Endodermal cell (in vitro differentiated cells): ENCODE measurements at regions not wholly inside any gene's neighbourhood (a gene's known extent, or its start where the extent isn't known, plus 50 kb on each side); places are given as distances from the start of the nearest gene placed in this dataset.

ENCODE experiments used
- DNase-seq: peaks from one replicate; pipeline ENCODE4 v3.0.0-alpha.2; 2017
- H3K27ac ChIP-seq: 2 replicates; pipeline ENCODE4 v1.5.1; 2013; ENCODE audit warnings: mild to moderate bottlenecking, low read depth, low read length, moderate library complexity
- H3K27me3 ChIP-seq: 2 replicates; pipeline ENCODE4 v1.6.1; 2013; ENCODE audit warnings: mild to moderate bottlenecking, low read length, moderate library complexity; ENCODE audit not compliant: insufficient read depth, control insufficient read depth, poor library complexity, severe bottlenecking
- H3K36me3 ChIP-seq: 2 replicates; pipeline ENCODE4 v1.7.0; 2013; ENCODE audit warnings: mild to moderate bottlenecking, low read length, moderate library complexity; ENCODE audit not compliant: control insufficient read depth, insufficient read depth
- H3K4me1 ChIP-seq: one replicate; pipeline ENCODE4 v1.7.0; 2013; ENCODE audit warnings: low read length; ENCODE audit not compliant: control insufficient read depth, insufficient read depth
- H3K4me3 ChIP-seq: 2 replicates; pipeline ENCODE4 v1.5.1; 2013; ENCODE audit warnings: mild to moderate bottlenecking, low read length, moderate library complexity
- H3K9ac ChIP-seq: 2 replicates; pipeline ENCODE4 v1.6.1; 2013; ENCODE audit warnings: mild to moderate bottlenecking, low read length, moderate library complexity; ENCODE audit not compliant: poor library complexity, severe bottlenecking; ENCODE audit errors: extremely low read depth
- H3K9me3 ChIP-seq: 2 replicates; pipeline ENCODE4 v1.6.1; 2013; ENCODE audit warnings: mild to moderate bottlenecking, low read length, moderate library complexity; ENCODE audit not compliant: control insufficient read depth
- H3K27ac Mint-ChIP-seq: 2 replicates; pipeline ENCODE4 v1.8.0; 2020; ENCODE audit warnings: mixed read lengths
- H3K27me3 Mint-ChIP-seq: 2 replicates; pipeline ENCODE4 v1.8.0; 2021; ENCODE audit warnings: mild to moderate bottlenecking, mixed read lengths; ENCODE audit not compliant: insufficient read depth
- H3K36me3 Mint-ChIP-seq: 2 replicates; pipeline ENCODE4 v1.8.0; 2020; ENCODE audit warnings: low read depth, mixed read lengths
- H3K4me1 Mint-ChIP-seq: 2 replicates; pipeline ENCODE4 v1.8.0; 2020; ENCODE audit warnings: mixed read lengths
- H3K4me3 Mint-ChIP-seq: 2 replicates; pipeline ENCODE4 v1.8.0; 2020; ENCODE audit warnings: mild to moderate bottlenecking, moderate library complexity, mixed read lengths
- H3K9me3 Mint-ChIP-seq: 2 replicates; pipeline ENCODE4 v1.8.0; 2020; ENCODE audit warnings: mild to moderate bottlenecking, mixed read lengths
- CTCF ChIP-seq: fragments of 200-600 bp; sonication (generic); conservative IDR thresholded peaks from 2 replicates; pipeline ENCODE4 v1.5.0; 2021; ENCODE audit warnings: antibody characterized with exemption, mild to moderate bottlenecking
- WGBS, 2 experiments: methylation state at CpG; one replicate each; pipeline versions ENCODE4 v1.1.5 to v1.1.7; 2013; ENCODE audit warnings: missing lambda C conversion rate in 2 of 2, mixed read lengths in 1 of 2; ENCODE audit not compliant: insufficient coverage in 1 of 2, insufficient read length in 1 of 2; 5-methylcytosine and 5-hydroxymethylcytosine counted together

- TF ChIP-seq CTCF, result no peak
- DNase-seq, result no peak
- Histone ChIP-seq H3K27me3 (no peaks in the 10 kb centered on the region), H3K36me3 (no peaks in the 10 kb centered on the region), H3K9me3 (no peaks in the 10 kb centered on the region), H3K9ac (no peak overlapping the region), H3K4me1 (no peaks in the 10 kb centered on the region), H3K27ac (no peak overlapping the region), H3K4me3 (no peak overlapping the region)
- no peak overlapping the region for H3K27ac Mint-ChIP-seq
- H3K4me1 Mint-ChIP-seq, result peaks cover 13% of the 10 kb centered on the region
- no peaks in the 10 kb centered on the region for H3K27me3 Mint-ChIP-seq
- H3K4me3 Mint-ChIP-seq, result no peak overlapping the region
- H3K36me3 Mint-ChIP-seq, result no peaks in the 10 kb centered on the region
- H3K9me3 Mint-ChIP-seq, result no peaks in the 10 kb centered on the region
Observed at GRCh38 chr12:66881386-66881785, 202.5 kb upstream of the GRIP1 start.

GRCh38 chr12:66884091-66884490, 205.2 kb upstream of the GRIP1 start:
- DNase-seq, result no peak
- Histone ChIP-seq H3K9ac (no peak overlapping the region), H3K27me3 (no peaks in the 10 kb centered on the region), H3K27ac (no peak overlapping the region), H3K4me1 (no peaks in the 10 kb centered on the region), H3K36me3 (no peaks in the 10 kb centered on the region), H3K9me3 (no peaks in the 10 kb centered on the region), H3K4me3 (no peak overlapping the region)
- Mint-ChIP-seq H3K9me3 (no peaks in the 10 kb centered on the region), H3K4me1 (peaks cover 8% of the 10 kb centered on the region), H3K27ac (no peak overlapping the region), H3K4me3 (no peak overlapping the region), H3K27me3 (no peaks in the 10 kb centered on the region), H3K36me3 (no peaks in the 10 kb centered on the region)
- no peak for TF ChIP-seq CTCF
- 77 to 86% methylated on average over 3 to 11 of the region's 11 CpGs for WGBS, 2 experiments

GRCh38 chr12:66885115-66885875, 206.4 kb upstream of the GRIP1 start:
- Mint-ChIP-seq H3K9me3 (no peaks in the 10 kb centered on the region), H3K36me3 (no peaks in the 10 kb centered on the region), H3K4me1 (no peaks in the 10 kb centered on the region), H3K27ac (no peak overlapping the region), H3K27me3 (no peaks in the 10 kb centered on the region), H3K4me3 (no peak overlapping the region)
- Histone ChIP-seq H3K4me3 (no peak overlapping the region), H3K27me3 (no peaks in the 10 kb centered on the region), H3K36me3 (no peaks in the 10 kb centered on the region), H3K4me1 (no peaks in the 10 kb centered on the region), H3K9me3 (no peaks in the 10 kb centered on the region), H3K9ac (no peak overlapping the region), H3K27ac (no peak overlapping the region)
- 78 to 80% methylated on average over 13 of the region's 13 CpGs for WGBS, 2 experiments
- TF ChIP-seq CTCF, result no peak
- DNase-seq, result no peak
